ENCODE measurements at regions not wholly inside any gene's neighbourhood (a gene's known extent, or its start where the extent isn't known, plus 50 kb on each side); places are given as distances from the start of the nearest gene placed in this dataset.

DNA sequence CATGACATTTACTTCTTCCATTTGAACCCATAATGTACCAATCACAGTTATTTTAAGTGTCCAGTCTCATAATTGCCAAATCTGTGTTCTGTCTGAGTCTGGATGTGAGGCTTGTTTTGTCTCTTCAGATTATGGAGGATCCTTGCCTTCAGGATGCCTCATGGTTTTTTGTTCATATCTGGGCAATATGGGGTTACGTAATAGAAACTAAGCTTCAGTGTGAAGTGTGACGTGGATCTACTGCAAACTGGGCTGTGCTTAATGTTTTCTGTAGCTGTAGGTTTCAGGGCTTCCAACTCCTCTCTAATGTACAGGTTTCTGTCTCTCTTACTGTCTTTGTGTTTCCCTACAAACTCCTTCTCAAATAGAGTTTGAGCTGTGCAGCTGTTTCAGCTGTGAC, 223.7 kb upstream of the ADARB2 start:
- no peak overlapping the region for H3K27ac ChIP-seq
- TF ChIP-seq CTCF (conservative IDR thresholded peaks at IDR 0.05) (no peak), ZFX (IDR thresholded peaks at IDR 0.05) (no peak)

DNA sequence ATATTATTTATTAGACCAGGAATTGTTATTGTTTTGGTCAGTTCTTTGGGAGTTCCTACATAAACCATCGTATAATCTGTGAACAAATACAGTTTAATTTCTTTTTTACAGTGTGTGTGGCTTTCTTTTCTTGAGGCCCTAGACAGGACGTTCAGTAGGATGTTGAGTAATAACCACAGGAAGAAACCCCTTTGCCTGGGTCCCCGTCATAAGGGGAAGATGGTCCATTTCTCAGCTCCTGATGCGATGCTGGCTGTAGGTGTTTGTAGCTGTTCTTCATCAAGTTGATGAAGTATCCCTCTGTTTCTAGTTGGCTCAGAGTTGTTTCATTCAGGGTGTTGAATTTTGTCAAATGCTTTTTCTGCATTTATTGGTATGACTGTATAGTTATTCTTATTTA, 219.7 kb upstream of the ADARB2 start:
- TF ChIP-seq CTCF (conservative IDR thresholded peaks at IDR 0.05) (no peak), ZFX (IDR thresholded peaks at IDR 0.05) (no peak)
- no peak overlapping the region for H3K27ac ChIP-seq

DNA sequence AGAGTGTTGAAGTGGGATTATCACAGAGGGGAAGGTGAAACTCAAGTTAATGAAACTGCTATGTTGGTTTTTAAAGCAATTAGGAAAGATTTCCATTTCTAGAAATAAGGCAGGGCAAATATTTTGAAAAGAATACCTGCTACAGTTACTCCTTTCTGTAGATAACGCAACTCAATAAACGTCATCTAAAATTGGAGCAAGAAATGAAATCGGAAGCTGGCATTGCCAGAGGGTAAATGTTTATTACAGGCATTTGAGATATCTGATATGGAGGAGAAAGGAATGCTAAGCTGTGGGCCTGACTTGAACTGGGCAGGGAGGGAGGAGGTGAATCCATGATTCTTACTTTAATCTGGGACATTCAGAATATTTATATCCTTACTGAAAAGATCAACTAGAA, 217.0 kb upstream of the ADARB2 start:
- no peak for TF ChIP-seq CTCF (conservative IDR thresholded peaks at IDR 0.05)
- no peak for TF ChIP-seq ZFX (IDR thresholded peaks at IDR 0.05)
- no peak overlapping the region for H3K27ac ChIP-seq

- no peak overlapping the region for H3K27ac ChIP-seq
Measured at GRCh38 chr10:1952126-1953095, 215.1 kb upstream of the ADARB2 start.

GRCh38 chr10:1950803-1951495, 213.6 kb upstream of the ADARB2 start:
- no peak for TF ChIP-seq CTCF (conservative IDR thresholded peaks at IDR 0.05)
- TF ChIP-seq ZFX (IDR thresholded peaks at IDR 0.05) = no peak
- no peak overlapping the region for H3K27ac ChIP-seq

More at GRCh38 chr10:1952126-1953095, 215.1 kb upstream of the ADARB2 start:
- TF ChIP-seq ZFX (IDR thresholded peaks at IDR 0.05) (no peak), CTCF (conservative IDR thresholded peaks at IDR 0.05) (no peak)

- no peak for TF ChIP-seq CTCF (conservative IDR thresholded peaks at IDR 0.05)
- no peak for TF ChIP-seq ZFX (IDR thresholded peaks at IDR 0.05)
Measured at GRCh38 chr10:1947464-1948003, 210.2 kb upstream of the ADARB2 start.

DNA sequence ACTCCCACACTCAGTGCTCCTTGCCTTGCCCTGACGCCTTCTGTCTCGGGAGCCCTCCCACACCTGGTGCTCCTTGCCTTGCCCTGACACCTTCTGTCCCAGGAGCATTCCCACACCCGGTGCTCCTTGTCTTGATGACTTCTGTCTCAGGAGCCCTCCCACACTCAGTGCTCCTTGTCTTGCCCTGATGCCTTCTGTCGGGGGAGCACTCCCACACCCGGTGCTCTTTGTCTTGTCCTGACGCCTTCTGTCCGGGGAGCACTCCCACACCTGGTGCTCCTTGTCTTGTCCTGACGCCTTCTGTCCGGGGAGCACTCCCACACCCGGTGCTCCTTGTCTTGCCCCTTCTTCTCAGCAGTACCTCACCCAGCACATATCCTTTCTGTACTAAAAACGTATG, 207.2 kb upstream of the ADARB2 start:
- no peak for TF ChIP-seq ZFX (IDR thresholded peaks at IDR 0.05)
- no peak for TF ChIP-seq CTCF (conservative IDR thresholded peaks at IDR 0.05)
- no peak overlapping the region for H3K27ac ChIP-seq

More at GRCh38 chr10:1947464-1948003, 210.2 kb upstream of the ADARB2 start:
- H3K27ac ChIP-seq = no peak overlapping the region

Measured in C4-2B (cell line).